Common myeloid progenitor, CD34-positive (primary cell): ENCODE measurements at regions not wholly inside any gene's neighbourhood (a gene's known extent, or its start where the extent isn't known, plus 50 kb on each side); places are given as distances from the start of the nearest gene placed in this dataset.
"Not testable (repeated sequence)": the region's sequence is repeated elsewhere in the genome, so short reads cannot be mapped to it uniquely, and the experiment has no call there.

ENCODE experiments used
- CTCF ChIA-PET: fragments of 350-600 bp; sonication (Branson Sonifier 250); formaldehyde crosslinking; loops from one replicate; lab custom pipeline; 2021; ENCODE audit warnings: antibody characterized with exemption; lab: Charles Lee
- POLR2A ChIA-PET: fragments of 350-600 bp; sonication (Branson Sonifier 250); formaldehyde crosslinking; loops from one replicate; lab custom pipeline; 2021; ENCODE audit warnings: antibody characterized with exemption; lab: Charles Lee
- DNase-seq, 3 donors: peaks; one replicate each; pipeline versions ENCODE4 v3.0.0 to v3.0.0-alpha.2; 2013
- H3K27ac ChIP-seq, 2 experiments: 1 replicate in 1 of 2; 2 replicates in 1 of 2; pipeline ENCODE4 v1.7.0; 2013; ENCODE audit warnings: inconsistent platforms in 2 of 2, low read length in 2 of 2, mild to moderate bottlenecking in 2 of 2, low read depth in 1 of 2, moderate library complexity in 1 of 2; ENCODE audit not compliant: severe bottlenecking in 2 of 2, insufficient read depth in 1 of 2, poor library complexity in 1 of 2
- H3K27me3 ChIP-seq, 5 experiments: replicated peaks in 2 of 5; 1 replicate in 3 of 5; 2 replicates in 2 of 5; pipeline versions ENCODE4 v1.6.1 to v1.7.0; 2013; ENCODE audit warnings: low read length in 4 of 5, mild to moderate bottlenecking in 2 of 5, moderate library complexity in 2 of 5, inconsistent platforms in 1 of 5; ENCODE audit not compliant: insufficient read depth in 5 of 5, control insufficient read depth in 4 of 5
- H3K36me3 ChIP-seq, 4 experiments: 1 replicate in 2 of 4; 2 replicates in 2 of 4; pipeline versions ENCODE4 v1.6.1 to v1.7.0; 2013; ENCODE audit warnings: low read length in 3 of 4, control low read depth in 1 of 4, mild to moderate bottlenecking in 1 of 4; ENCODE audit not compliant: control insufficient read depth in 4 of 4, insufficient read depth in 4 of 4
- H3K4me1 ChIP-seq, 4 experiments: 1 replicate in 3 of 4; 2 replicates in 1 of 4; pipeline versions ENCODE4 v1.6.1 to v1.7.1; 2013; ENCODE audit warnings: low read length in 3 of 4, mild to moderate bottlenecking in 3 of 4, control low read depth in 1 of 4, inconsistent platforms in 1 of 4, moderate library complexity in 1 of 4; ENCODE audit not compliant: control insufficient read depth in 4 of 4, insufficient read depth in 4 of 4; ENCODE audit errors: control extremely low read depth in 1 of 4
- H3K4me3 ChIP-seq, 7 experiments: 1 replicate in 4 of 7; 2 replicates in 3 of 7; pipeline versions ENCODE4 v1.5.1 to v1.7.0; 2013; ENCODE audit warnings: mild to moderate bottlenecking in 7 of 7, low read length in 6 of 7, moderate library complexity in 6 of 7, inconsistent platforms in 2 of 7, low read depth in 2 of 7, control low read depth in 1 of 7; ENCODE audit not compliant: insufficient read depth in 4 of 7, control insufficient read depth in 1 of 7; ENCODE audit errors: extremely low read depth in 1 of 7
- H3K9me3 ChIP-seq, 5 experiments: 1 replicate in 4 of 5; 2 replicates in 1 of 5; pipeline versions ENCODE4 v1.6.1 to v1.7.1; 2013; ENCODE audit warnings: low read length in 4 of 5, mild to moderate bottlenecking in 2 of 5, inconsistent platforms in 1 of 5, low read depth in 1 of 5, moderate library complexity in 1 of 5; ENCODE audit not compliant: control insufficient read depth in 4 of 5, insufficient read depth in 2 of 5; ENCODE audit errors: control extremely low read depth in 1 of 5
- WGBS: methylation state at CpG from one replicate; pipeline ENCODE4 v1.1.5; 2013; ENCODE audit not compliant: insufficient coverage; 5-methylcytosine and 5-hydroxymethylcytosine counted together

GRCh38 chr11:60592601-60593000, 77.4 kb downstream of the MS4A13 start:
- Histone ChIP-seq H3K4me1 (no peaks in the 10 kb centered on the region), H3K27ac (no peak overlapping the region), H3K9me3 (peaks cover 0 to 12% (median 5%) of the 10 kb centered on the region in 5 experiments), H3K27me3 (no peaks in the 10 kb centered on the region), H3K4me3 (no peak overlapping the region), H3K36me3 (no peaks in the 10 kb centered on the region)
- ChIA-PET POLR2A (no interaction called here), CTCF (no interaction called here)
- 100% methylated on average over 3 of the region's 4 CpGs for WGBS
- no peak for DNase-seq

- Histone ChIP-seq H3K4me3 (no peak overlapping the region), H3K36me3 (no peaks in the 10 kb centered on the region), H3K27ac (no peak overlapping the region), H3K9me3 (peaks cover 0 to 12% (median 5%) of the 10 kb centered on the region in 5 experiments), H3K27me3 (no peaks in the 10 kb centered on the region), H3K4me1 (no peaks in the 10 kb centered on the region)
- POLR2A ChIA-PET: no interaction called here
- CTCF ChIA-PET: interaction anchor here (1.3 kb wide), 1 partner anchor 232 kb away, joined by 4 read pairs; no protein-coding TSS in a partner anchor
- WGBS: no CpG with 5 or more reads among the region's 4 CpGs
- no peak for DNase-seq
Measured at GRCh38 chr11:60594998-60595642, 79.9 kb downstream of the MS4A13 start.

GRCh38 chr11:60607483-60607882, 91.9 kb upstream of the MS4A8 start:
- CTCF ChIA-PET: interaction anchor here (1.2 to 1.7 kb wide), 3 partner anchors 10 to 244 kb away, joined by 3 read pairs; no protein-coding TSS in a partner anchor
- no peaks in the 10 kb centered on the region for H3K36me3 ChIP-seq
- POLR2A ChIA-PET: no interaction called here
- no peaks in the 10 kb centered on the region for H3K4me1 ChIP-seq
- H3K4me3 ChIP-seq: no peak overlapping the region
- H3K9me3 ChIP-seq: no peaks in the 10 kb centered on the region
- no peaks in the 10 kb centered on the region for H3K27me3 ChIP-seq
- DNase-seq: no peak
- no peak overlapping the region for H3K27ac ChIP-seq
- 100% methylated on average over 3 of the region's 3 CpGs for WGBS

- Histone ChIP-seq H3K4me1 (no peaks in the 10 kb centered on the region), H3K27ac (no peak overlapping the region), H3K27me3 (no peaks in the 10 kb centered on the region), H3K36me3 (no peaks in the 10 kb centered on the region), H3K4me3 (no peak overlapping the region), H3K9me3 (no peaks in the 10 kb centered on the region)
- 58% methylated on average over 2 of the region's 3 CpGs for WGBS
- DNase-seq: no peak
- ChIA-PET POLR2A (no interaction called here), CTCF (interaction anchor here (1.2 to 2.0 kb wide), 5 partner anchors 18 to 345 kb away, joined by 3 to 7 read pairs (median 5); no protein-coding TSS in a partner anchor)
Measured at GRCh38 chr11:60609632-60610031, 89.8 kb upstream of the MS4A8 start.

- no peak for DNase-seq
- Histone ChIP-seq H3K4me3 (no peak overlapping the region), H3K4me1 (no peaks in the 10 kb centered on the region), H3K36me3 (no peaks in the 10 kb centered on the region), H3K27me3 (no peaks in the 10 kb centered on the region), H3K9me3 (peaks cover 0 to 2% (median 0%) of the 10 kb centered on the region in 5 experiments), H3K27ac (no peak overlapping the region)
- POLR2A ChIA-PET: no interaction called here
- WGBS: no CpG with 5 or more reads among the region's 1 CpG
- CTCF ChIA-PET: interaction anchor here (1.0 to 1.7 kb wide), 4 partner anchors 10 to 346 kb away, joined by 3 to 5 read pairs (median 4); no protein-coding TSS in a partner anchor
Measured at GRCh38 chr11:60610702-60611101, 88.7 kb upstream of the MS4A8 start.

- H3K4me3 ChIP-seq: no peak overlapping the region
- H3K27ac ChIP-seq: no peak overlapping the region
- no peaks in the 10 kb centered on the region for H3K27me3 ChIP-seq
- WGBS: 88% methylated on average over 25 of the region's 25 CpGs
- DNase-seq: peak in 1 of 3 donors; percentile 13
- H3K4me1 ChIP-seq: peaks cover 0 to 2% (median 0%) of the 10 kb centered on the region in 4 experiments
- no peaks in the 10 kb centered on the region for H3K36me3 ChIP-seq
- POLR2A ChIA-PET: no interaction called here
- H3K9me3 ChIP-seq: peaks cover 0 to 2% (median 0%) of the 10 kb centered on the region in 5 experiments
- CTCF ChIA-PET: no interaction called here
Measured at GRCh38 chr11:60615497-60615896, 83.9 kb upstream of the MS4A8 start.

- H3K27ac ChIP-seq, DNase-seq, H3K4me1 ChIP-seq, H3K27me3 ChIP-seq, H3K36me3 ChIP-seq, H3K4me3 ChIP-seq, POLR2A ChIA-PET, CTCF ChIA-PET: not testable (repeated sequence)
- 93% methylated on average over 11 of the region's 30 CpGs for WGBS
- peaks cover 0 to 11% (median 3%) of the 10 kb centered on the region in 5 experiments for H3K9me3 ChIP-seq
Measured at GRCh38 chr11:60621940-60622339, 77.5 kb upstream of the MS4A8 start.
